ENCODE measurements at regions not wholly inside any gene's neighbourhood (a gene's known extent, or its start where the extent isn't known, plus 50 kb on each side); places are given as distances from the start of the nearest gene placed in this dataset.

DNA sequence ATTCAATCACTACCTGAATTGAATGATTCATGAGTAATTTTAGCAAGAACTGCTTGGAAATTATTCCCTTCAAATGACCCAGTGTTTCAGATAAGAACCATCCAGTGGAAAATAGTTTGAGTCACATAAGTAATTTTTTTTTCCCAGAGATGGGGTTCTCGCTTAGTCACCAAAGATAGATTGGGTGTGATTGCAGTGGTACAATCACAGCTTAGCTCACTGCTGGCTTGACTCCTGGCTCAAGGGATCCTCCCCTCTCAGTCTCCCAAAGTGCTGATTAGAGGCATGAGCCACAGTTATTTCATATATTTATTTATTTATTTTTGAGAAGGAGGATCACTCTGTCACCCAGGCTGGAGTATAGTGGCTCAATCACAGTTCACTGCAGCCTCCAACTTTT lies 574.5 kb upstream of the ARRDC3 start:
- TF ChIP-seq RAD21 (IDR thresholded peaks at IDR 0.05; ENCODE audit: insufficient read depth, low read depth, low read length) (no peak), POLR2AphosphoS5 (IDR thresholded peaks at IDR 0.05; ENCODE audit: low read length) (no peak), EP300 (IDR thresholded peaks at IDR 0.05; ENCODE audit: borderline replicate concordance in 1 of 2, control insufficient read depth in 1 of 2, low read depth in 2 of 2, low read length in 2 of 2) (no peak), ZNF217 (IDR thresholded peaks at IDR 0.05) (no peak), JUND (IDR thresholded peaks at IDR 0.05; ENCODE audit: low read depth, low read length) (no peak), RELA (IDR thresholded peaks at IDR 0.05; ENCODE audit: borderline replicate concordance, partially characterized antibody) (no peak)
- TF ChIP-seq, protein P1, sequence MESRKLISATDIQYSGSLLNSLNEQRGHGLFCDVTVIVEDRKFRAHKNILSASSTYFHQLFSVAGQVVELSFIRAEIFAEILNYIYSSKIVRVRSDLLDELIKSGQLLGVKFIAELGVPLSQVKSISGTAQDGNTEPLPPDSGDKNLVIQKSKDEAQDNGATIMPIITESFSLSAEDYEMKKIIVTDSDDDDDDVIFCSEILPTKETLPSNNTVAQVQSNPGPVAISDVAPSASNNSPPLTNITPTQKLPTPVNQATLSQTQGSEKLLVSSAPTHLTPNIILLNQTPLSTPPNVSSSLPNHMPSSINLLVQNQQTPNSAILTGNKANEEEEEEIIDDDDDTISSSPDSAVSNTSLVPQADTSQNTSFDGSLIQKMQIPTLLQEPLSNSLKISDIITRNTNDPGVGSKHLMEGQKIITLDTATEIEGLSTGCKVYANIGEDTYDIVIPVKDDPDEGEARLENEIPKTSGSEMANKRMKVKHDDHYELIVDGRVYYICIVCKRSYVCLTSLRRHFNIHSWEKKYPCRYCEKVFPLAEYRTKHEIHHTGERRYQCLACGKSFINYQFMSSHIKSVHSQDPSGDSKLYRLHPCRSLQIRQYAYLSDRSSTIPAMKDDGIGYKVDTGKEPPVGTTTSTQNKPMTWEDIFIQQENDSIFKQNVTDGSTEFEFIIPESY (IDR thresholded peaks at IDR 0.05) = no peak
- TF ChIP-seq, protein P2, sequence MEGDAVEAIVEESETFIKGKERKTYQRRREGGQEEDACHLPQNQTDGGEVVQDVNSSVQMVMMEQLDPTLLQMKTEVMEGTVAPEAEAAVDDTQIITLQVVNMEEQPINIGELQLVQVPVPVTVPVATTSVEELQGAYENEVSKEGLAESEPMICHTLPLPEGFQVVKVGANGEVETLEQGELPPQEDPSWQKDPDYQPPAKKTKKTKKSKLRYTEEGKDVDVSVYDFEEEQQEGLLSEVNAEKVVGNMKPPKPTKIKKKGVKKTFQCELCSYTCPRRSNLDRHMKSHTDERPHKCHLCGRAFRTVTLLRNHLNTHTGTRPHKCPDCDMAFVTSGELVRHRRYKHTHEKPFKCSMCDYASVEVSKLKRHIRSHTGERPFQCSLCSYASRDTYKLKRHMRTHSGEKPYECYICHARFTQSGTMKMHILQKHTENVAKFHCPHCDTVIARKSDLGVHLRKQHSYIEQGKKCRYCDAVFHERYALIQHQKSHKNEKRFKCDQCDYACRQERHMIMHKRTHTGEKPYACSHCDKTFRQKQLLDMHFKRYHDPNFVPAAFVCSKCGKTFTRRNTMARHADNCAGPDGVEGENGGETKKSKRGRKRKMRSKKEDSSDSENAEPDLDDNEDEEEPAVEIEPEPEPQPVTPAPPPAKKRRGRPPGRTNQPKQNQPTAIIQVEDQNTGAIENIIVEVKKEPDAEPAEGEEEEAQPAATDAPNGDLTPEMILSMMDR (IDR thresholded peaks at IDR 0.05 in 2 of 3, conservative IDR thresholded peaks at IDR 0.05 in 1 of 3; ENCODE audit: control insufficient read depth in 2 of 3, extremely low read depth in 1 of 3, insufficient read depth in 1 of 3, low read depth in 3 of 3, low read length in 3 of 3) = no peak

Measured in GM12878 (cell line).